ENCODE measurements at regions not wholly inside any gene's neighbourhood (a gene's known extent, or its start where the extent isn't known, plus 50 kb on each side); places are given as distances from the start of the nearest gene placed in this dataset.

DNA sequence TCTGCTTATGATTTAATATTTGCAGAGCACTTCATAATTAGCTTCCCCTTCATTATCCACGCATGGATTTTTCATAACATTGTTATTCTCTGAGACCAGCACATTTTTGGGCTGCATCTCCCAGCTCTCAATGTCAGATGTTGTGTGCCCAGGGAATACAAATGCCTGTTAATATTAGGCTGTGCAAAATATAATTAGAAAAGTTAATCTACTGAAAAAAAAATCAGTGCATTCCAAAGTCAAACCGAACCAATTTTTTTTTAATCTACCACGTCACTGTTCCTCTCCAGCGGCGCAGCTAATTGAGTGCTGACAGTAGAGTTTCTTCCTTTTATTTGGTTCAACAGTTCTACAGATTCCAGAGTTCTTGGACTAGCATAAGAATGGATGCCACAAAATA is 191.0 kb upstream of the RGS6 start:
- no peaks in the 10 kb centered on the region for H3K9me3 Mint-ChIP-seq (ENCODE audit: unreplicated experiment)
- no peaks in the 10 kb centered on the region for H3K9me3 ChIP-seq (ENCODE audit: insufficient read depth, low read depth, low read length)
- DNase-seq (ENCODE audit: low read depth) (no peak), FAIRE-seq (no peak)
- peaks cover 5% of the 10 kb centered on the region for H3K4me1 ChIP-seq (ENCODE audit: insufficient read depth, low read length)
- H3K27ac ChIP-seq (ENCODE audit: low read depth, low read length), result no peak overlapping the region
- no peaks in the 10 kb centered on the region for H3K79me2 ChIP-seq (ENCODE audit: insufficient read depth, low read length)
- no peak overlapping the region for H3K9ac ChIP-seq (ENCODE audit: low read length)
- no peaks in the 10 kb centered on the region for H3K27me3 Mint-ChIP-seq (ENCODE audit: low read depth, unreplicated experiment)
- peaks cover 14% of the 10 kb centered on the region for H3K36me3 ChIP-seq (ENCODE audit: insufficient read depth, low read length)
- no peaks in the 10 kb centered on the region for H3K27me3 ChIP-seq (ENCODE audit: insufficient read depth, low read length)
- no peak overlapping the region for H3K27ac Mint-ChIP-seq (ENCODE audit: unreplicated experiment)
- no peak overlapping the region for H2AFZ ChIP-seq (ENCODE audit: low read depth, low read length)
- no peak overlapping the region for H3K4me2 ChIP-seq (ENCODE audit: low read length)
- H3K4me3 ChIP-seq (ENCODE audit: insufficient read depth, low read depth, low read length), result no peak overlapping the region
- H3K4me3 Mint-ChIP-seq (ENCODE audit: unreplicated experiment), result no peak overlapping the region
- H4K20me1 ChIP-seq (ENCODE audit: insufficient read depth, low read length), result no peaks in the 10 kb centered on the region
- peaks cover 10% of the 10 kb centered on the region for H3K36me3 Mint-ChIP-seq (ENCODE audit: low read depth, unreplicated experiment)
- peaks cover 10% of the 10 kb centered on the region for H3K4me1 Mint-ChIP-seq (ENCODE audit: low read depth, unreplicated experiment)
- TF ChIP-seq, protein P1, sequence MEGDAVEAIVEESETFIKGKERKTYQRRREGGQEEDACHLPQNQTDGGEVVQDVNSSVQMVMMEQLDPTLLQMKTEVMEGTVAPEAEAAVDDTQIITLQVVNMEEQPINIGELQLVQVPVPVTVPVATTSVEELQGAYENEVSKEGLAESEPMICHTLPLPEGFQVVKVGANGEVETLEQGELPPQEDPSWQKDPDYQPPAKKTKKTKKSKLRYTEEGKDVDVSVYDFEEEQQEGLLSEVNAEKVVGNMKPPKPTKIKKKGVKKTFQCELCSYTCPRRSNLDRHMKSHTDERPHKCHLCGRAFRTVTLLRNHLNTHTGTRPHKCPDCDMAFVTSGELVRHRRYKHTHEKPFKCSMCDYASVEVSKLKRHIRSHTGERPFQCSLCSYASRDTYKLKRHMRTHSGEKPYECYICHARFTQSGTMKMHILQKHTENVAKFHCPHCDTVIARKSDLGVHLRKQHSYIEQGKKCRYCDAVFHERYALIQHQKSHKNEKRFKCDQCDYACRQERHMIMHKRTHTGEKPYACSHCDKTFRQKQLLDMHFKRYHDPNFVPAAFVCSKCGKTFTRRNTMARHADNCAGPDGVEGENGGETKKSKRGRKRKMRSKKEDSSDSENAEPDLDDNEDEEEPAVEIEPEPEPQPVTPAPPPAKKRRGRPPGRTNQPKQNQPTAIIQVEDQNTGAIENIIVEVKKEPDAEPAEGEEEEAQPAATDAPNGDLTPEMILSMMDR (IDR thresholded peaks at IDR 0.05; ENCODE audit: insufficient read depth, low read depth, low read length), result no peak
- no peak for TF ChIP-seq EZH2 (IDR thresholded peaks at IDR 0.05; ENCODE audit: insufficient read depth, low read length)

DNA sequence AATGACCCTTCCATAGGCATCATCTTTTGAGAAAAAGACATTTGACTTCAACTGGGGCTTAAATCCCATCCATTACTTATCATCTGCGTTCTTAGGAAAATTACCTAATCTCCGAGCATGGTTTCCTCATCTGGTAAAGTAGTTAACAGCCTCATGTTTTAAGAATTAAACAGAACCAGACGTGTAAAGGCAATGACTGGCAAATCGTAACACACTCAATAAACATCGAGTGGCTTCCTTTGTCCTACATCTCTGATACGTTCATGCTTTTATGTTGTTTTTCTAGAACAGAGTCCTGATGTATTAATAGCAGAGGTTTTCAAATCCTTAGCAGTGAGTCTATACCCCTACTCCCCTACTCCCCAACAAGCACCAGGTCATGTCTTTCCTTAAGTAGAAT is 189.7 kb upstream of the RGS6 start:
- no peak overlapping the region for H3K27ac ChIP-seq (ENCODE audit: low read depth, low read length)
- peaks cover 10% of the 10 kb centered on the region for H3K36me3 ChIP-seq (ENCODE audit: insufficient read depth, low read length)
- no peak overlapping the region for H2AFZ ChIP-seq (ENCODE audit: low read depth, low read length)
- no peak overlapping the region for H3K9ac ChIP-seq (ENCODE audit: low read length)
- H3K27me3 Mint-ChIP-seq (ENCODE audit: low read depth, unreplicated experiment), result no peaks in the 10 kb centered on the region
- H3K9me3 ChIP-seq (ENCODE audit: insufficient read depth, low read depth, low read length), result no peaks in the 10 kb centered on the region
- peaks cover 5% of the 10 kb centered on the region for H3K4me1 ChIP-seq (ENCODE audit: insufficient read depth, low read length)
- no peak overlapping the region for H3K4me2 ChIP-seq (ENCODE audit: low read length)
- FAIRE-seq (no peak), DNase-seq (ENCODE audit: low read depth) (no peak)
- no peaks in the 10 kb centered on the region for H4K20me1 ChIP-seq (ENCODE audit: insufficient read depth, low read length)
- peaks cover 10% of the 10 kb centered on the region for H3K4me1 Mint-ChIP-seq (ENCODE audit: low read depth, unreplicated experiment)
- H3K27me3 ChIP-seq (ENCODE audit: insufficient read depth, low read length), result no peaks in the 10 kb centered on the region
- no peaks in the 10 kb centered on the region for H3K9me3 Mint-ChIP-seq (ENCODE audit: unreplicated experiment)
- no peaks in the 10 kb centered on the region for H3K79me2 ChIP-seq (ENCODE audit: insufficient read depth, low read length)
- H3K4me3 Mint-ChIP-seq (ENCODE audit: unreplicated experiment), result no peak overlapping the region
- TF ChIP-seq, protein P1 (IDR thresholded peaks at IDR 0.05; ENCODE audit: insufficient read depth, low read depth, low read length), result no peak
- TF ChIP-seq EZH2 (IDR thresholded peaks at IDR 0.05; ENCODE audit: insufficient read depth, low read length), result no peak
- H3K27ac Mint-ChIP-seq (ENCODE audit: unreplicated experiment), result no peak overlapping the region
- peaks cover 3% of the 10 kb centered on the region for H3K36me3 Mint-ChIP-seq (ENCODE audit: low read depth, unreplicated experiment)
- H3K4me3 ChIP-seq (ENCODE audit: insufficient read depth, low read depth, low read length), result no peak overlapping the region

DNA sequence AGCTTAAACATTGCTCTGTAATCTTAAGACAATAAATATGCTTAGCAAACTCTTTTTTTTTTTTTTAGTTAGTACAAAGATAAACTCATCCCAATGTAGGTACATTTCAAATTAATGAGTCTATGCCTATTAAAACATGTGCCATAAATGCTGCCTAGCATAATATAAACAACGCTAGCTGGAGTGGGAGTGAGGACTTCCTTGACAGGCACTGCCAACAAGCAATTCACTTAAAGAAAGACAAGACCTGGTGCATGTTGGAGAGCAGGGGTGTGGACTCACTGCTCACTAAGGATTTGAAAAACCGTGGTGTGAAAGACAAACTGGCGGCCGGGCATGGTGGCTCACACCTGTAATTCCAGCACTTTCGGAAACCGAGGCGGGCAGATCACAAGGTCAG is 187.2 kb upstream of the RGS6 start:
- TF ChIP-seq, protein P1 (IDR thresholded peaks at IDR 0.05; ENCODE audit: insufficient read depth, low read depth, low read length), result no peak
- TF ChIP-seq EZH2 (IDR thresholded peaks at IDR 0.05; ENCODE audit: insufficient read depth, low read length), result no peak
- H3K9me3 ChIP-seq (ENCODE audit: insufficient read depth, low read depth, low read length), result peaks cover 7% of the 10 kb centered on the region
- no peaks in the 10 kb centered on the region for H3K27me3 Mint-ChIP-seq (ENCODE audit: low read depth, unreplicated experiment)
- no peaks in the 10 kb centered on the region for H3K36me3 ChIP-seq (ENCODE audit: insufficient read depth, low read length)
- H3K4me2 ChIP-seq (ENCODE audit: low read length), result no peak overlapping the region
- H3K4me1 ChIP-seq (ENCODE audit: insufficient read depth, low read length), result no peaks in the 10 kb centered on the region
- H3K36me3 Mint-ChIP-seq (ENCODE audit: low read depth, unreplicated experiment), result peaks cover 5% of the 10 kb centered on the region
- no peak overlapping the region for H3K27ac ChIP-seq (ENCODE audit: low read depth, low read length)
- no peaks in the 10 kb centered on the region for H3K79me2 ChIP-seq (ENCODE audit: insufficient read depth, low read length)
- no peak for FAIRE-seq
- H3K27ac Mint-ChIP-seq (ENCODE audit: unreplicated experiment), result no peak overlapping the region
- peaks cover 11% of the 10 kb centered on the region for H3K9me3 Mint-ChIP-seq (ENCODE audit: unreplicated experiment)
- H4K20me1 ChIP-seq (ENCODE audit: insufficient read depth, low read length), result no peaks in the 10 kb centered on the region
- peaks cover 4% of the 10 kb centered on the region for H3K4me1 Mint-ChIP-seq (ENCODE audit: low read depth, unreplicated experiment)
- no peak for DNase-seq (ENCODE audit: low read depth)
- H3K27me3 ChIP-seq (ENCODE audit: insufficient read depth, low read length), result no peaks in the 10 kb centered on the region
- no peak overlapping the region for H2AFZ ChIP-seq (ENCODE audit: low read depth, low read length)
- no peak overlapping the region for H3K9ac ChIP-seq (ENCODE audit: low read length)
- no peak overlapping the region for H3K4me3 ChIP-seq (ENCODE audit: insufficient read depth, low read depth, low read length)
- no peak overlapping the region for H3K4me3 Mint-ChIP-seq (ENCODE audit: unreplicated experiment)
